ENCODE measurements at regions not wholly inside any gene's neighbourhood (a gene's known extent, or its start where the extent isn't known, plus 50 kb on each side); places are given as distances from the start of the nearest gene placed in this dataset.

- DNase-seq (ENCODE audit: low spot score) = no peak
These were observed 61.6 kb upstream of the LAPTM5 start for GRCh38 chr1:30819244-30819571.

GRCh38 chr1:30818568-30819243 is 61.1 kb upstream of the LAPTM5 start:
- DNase-seq (ENCODE audit: low spot score) = no peak

GRCh38 chr1:30817548-30817947 is 60.0 kb upstream of the LAPTM5 start:
- DNase-seq (ENCODE audit: low spot score) = no peak

- DNase-seq (ENCODE audit: low spot score) = no peak
These were observed 59.5 kb upstream of the LAPTM5 start for GRCh38 chr1:30817077-30817438.

- peak; percentile 75 for DNase-seq (ENCODE audit: low spot score)
These were observed 58.9 kb upstream of the LAPTM5 start for GRCh38 chr1:30816211-30817076.

GRCh38 chr1:30815556-30815955 is 58.0 kb upstream of the LAPTM5 start:
- no peak for DNase-seq (ENCODE audit: low spot score)

GRCh38 chr1:30814292-30814691 is 56.7 kb upstream of the LAPTM5 start:
- DNase-seq (ENCODE audit: low spot score) = no peak

- no peak for DNase-seq (ENCODE audit: low spot score)
These were observed 54.5 kb upstream of the LAPTM5 start for GRCh38 chr1:30812076-30812475.

- DNase-seq (ENCODE audit: low spot score) = no peak
These were observed 53.6 kb upstream of the LAPTM5 start for GRCh38 chr1:30811187-30811586.

GRCh38 chr1:30810416-30811080 is 53.0 kb upstream of the LAPTM5 start:
- DNase-seq (ENCODE audit: low spot score) = no peak

- DNase-seq (ENCODE audit: low spot score) = peak; percentile 84
These were observed 52.1 kb upstream of the LAPTM5 start for GRCh38 chr1:30809514-30810263.

- DNase-seq (ENCODE audit: low spot score) = no peak
These were observed 50.6 kb upstream of the LAPTM5 start for GRCh38 chr1:30808067-30808662.

- no peak for DNase-seq (ENCODE audit: low spot score)
These were observed 49.9 kb upstream of the LAPTM5 start for GRCh38 chr1:30807318-30808066.
